ENCODE measurements at regions not wholly inside any gene's neighbourhood (a gene's known extent, or its start where the extent isn't known, plus 50 kb on each side); places are given as distances from the start of the nearest gene placed in this dataset.

GRCh38 chr10:61356354-61356753 lies 96.8 kb downstream of the TMEM26 start:
- no peak overlapping the region for H3K4me3 Mint-ChIP-seq (ENCODE audit: unreplicated experiment)

GRCh38 chr10:61355211-61355610 lies 98.0 kb downstream of the TMEM26 start:
- Mint-ChIP-seq H3K27ac (ENCODE audit: low read depth, unreplicated experiment) (no peak overlapping the region), H3K27me3 (ENCODE audit: insufficient read depth, unreplicated experiment) (no peaks in the 10 kb centered on the region), H3K9me3 (ENCODE audit: unreplicated experiment) (peaks cover 8% of the 10 kb centered on the region), H3K4me1 (ENCODE audit: insufficient read depth, unreplicated experiment) (no peaks in the 10 kb centered on the region), H3K4me3 (ENCODE audit: unreplicated experiment) (no peak overlapping the region), H3K36me3 (ENCODE audit: insufficient read depth, unreplicated experiment) (no peaks in the 10 kb centered on the region)
- intact Hi-C loops (cut with micrococcal nuclease): no loop called here
- no peak for DNase-seq (ENCODE audit: unreplicated experiment)
- CTCF ChIA-PET: no interaction called here
- TF ChIP-seq CTCF (IDR thresholded peaks at IDR 0.05; ENCODE audit: unreplicated experiment): no peak
- POLR2A ChIA-PET: no interaction called here
- BruUV-seq (replicated peaks): no TSS peak

More at GRCh38 chr10:61356354-61356753, 96.8 kb downstream of the TMEM26 start:
- no peaks in the 10 kb centered on the region for H3K36me3 Mint-ChIP-seq (ENCODE audit: insufficient read depth, unreplicated experiment)
- no peaks in the 10 kb centered on the region for H3K4me1 Mint-ChIP-seq (ENCODE audit: insufficient read depth, unreplicated experiment)
- TF ChIP-seq CTCF (IDR thresholded peaks at IDR 0.05; ENCODE audit: unreplicated experiment): no peak
- POLR2A ChIA-PET: interaction anchor here (0.7 kb wide), 1 partner anchor 9 kb away, joined by 3 read pairs; no protein-coding TSS in a partner anchor
- CTCF ChIA-PET: no interaction called here
- intact Hi-C loops (cut with micrococcal nuclease): no loop called here
- H3K27ac Mint-ChIP-seq (ENCODE audit: low read depth, unreplicated experiment): no peak overlapping the region
- no TSS peak for BruUV-seq (replicated peaks)
- H3K9me3 Mint-ChIP-seq (ENCODE audit: unreplicated experiment): peaks cover 8% of the 10 kb centered on the region
- peak; percentile 17 for DNase-seq (ENCODE audit: unreplicated experiment)
- no peaks in the 10 kb centered on the region for H3K27me3 Mint-ChIP-seq (ENCODE audit: insufficient read depth, unreplicated experiment)

GRCh38 chr10:61354401-61354975 lies 98.7 kb downstream of the TMEM26 start:
- no TSS peak for BruUV-seq (replicated peaks)
- no peaks in the 10 kb centered on the region for H3K36me3 Mint-ChIP-seq (ENCODE audit: insufficient read depth, unreplicated experiment)
- H3K4me1 Mint-ChIP-seq (ENCODE audit: insufficient read depth, unreplicated experiment): no peaks in the 10 kb centered on the region
- no peak overlapping the region for H3K4me3 Mint-ChIP-seq (ENCODE audit: unreplicated experiment)
- no peak overlapping the region for H3K27ac Mint-ChIP-seq (ENCODE audit: low read depth, unreplicated experiment)
- POLR2A ChIA-PET: no interaction called here
- CTCF ChIA-PET: no interaction called here
- H3K27me3 Mint-ChIP-seq (ENCODE audit: insufficient read depth, unreplicated experiment): no peaks in the 10 kb centered on the region
- intact Hi-C loops (cut with micrococcal nuclease): no loop called here
- no peak for DNase-seq (ENCODE audit: unreplicated experiment)
- TF ChIP-seq CTCF (IDR thresholded peaks at IDR 0.05; ENCODE audit: unreplicated experiment): no peak
- peaks cover 8% of the 10 kb centered on the region for H3K9me3 Mint-ChIP-seq (ENCODE audit: unreplicated experiment)

GRCh38 chr10:61350794-61351193 lies 102.4 kb downstream of the TMEM26 start:
- H3K9me3 Mint-ChIP-seq (ENCODE audit: unreplicated experiment): peaks cover 8% of the 10 kb centered on the region
- H3K4me3 Mint-ChIP-seq (ENCODE audit: unreplicated experiment): no peak overlapping the region
- TF ChIP-seq CTCF (IDR thresholded peaks at IDR 0.05; ENCODE audit: unreplicated experiment): no peak
- no peak overlapping the region for H3K27ac Mint-ChIP-seq (ENCODE audit: low read depth, unreplicated experiment)
- no peaks in the 10 kb centered on the region for H3K4me1 Mint-ChIP-seq (ENCODE audit: insufficient read depth, unreplicated experiment)
- BruUV-seq (replicated peaks): no TSS peak
- DNase-seq (ENCODE audit: unreplicated experiment): no peak
- intact Hi-C loops (cut with micrococcal nuclease): no loop called here
- ChIA-PET CTCF (no interaction called here), POLR2A (no interaction called here)
- H3K27me3 Mint-ChIP-seq (ENCODE audit: insufficient read depth, unreplicated experiment): no peaks in the 10 kb centered on the region
- H3K36me3 Mint-ChIP-seq (ENCODE audit: insufficient read depth, unreplicated experiment): no peaks in the 10 kb centered on the region
